WTC11 (cell line): ENCODE measurements at regions not wholly inside any gene's neighbourhood (a gene's known extent, or its start where the extent isn't known, plus 50 kb on each side); places are given as distances from the start of the nearest gene placed in this dataset.

Experiments used
- ATAC-seq: fragments of 200-7000 bp; cut with Tn5 transposase; 2 replicates; pipeline ENCODE4 v1.10.0; 2021; ENCODE audit warnings: mild to moderate bottlenecking, moderate library complexity
- CTCF ChIA-PET: fragments of 300-600 bp; sonication (Branson Sonifier 250); formaldehyde crosslinking; loops from one replicate; lab custom pipeline; 2021; ENCODE audit warnings: antibody characterized with exemption; lab: Charles Lee
- POLR2A ChIA-PET: fragments of 350-600 bp; sonication (Branson Sonifier 250); formaldehyde crosslinking; loops from one replicate; lab custom pipeline; 2021; ENCODE audit warnings: antibody characterized with exemption; lab: Charles Lee
- DNase-seq: peaks from one replicate; pipeline ENCODE4 v3.0.0; 2021; ENCODE audit warnings: low spot score
- H3K27ac Mint-ChIP-seq: 2 replicates; pipeline ENCODE4 v1.8.0; 2021; ENCODE audit warnings: mixed read lengths
- H3K27me3 Mint-ChIP-seq: 2 replicates; pipeline ENCODE4 v1.8.0; 2021; ENCODE audit warnings: low read depth, mild to moderate bottlenecking, moderate library complexity, mixed read lengths
- H3K36me3 Mint-ChIP-seq: 2 replicates; pipeline ENCODE4 v1.8.0; 2021; ENCODE audit warnings: mixed read lengths
- H3K4me1 Mint-ChIP-seq: 2 replicates; pipeline ENCODE4 v1.8.0; 2022; ENCODE audit warnings: mixed read lengths
- H3K4me3 Mint-ChIP-seq: 2 replicates; pipeline ENCODE4 v1.8.0; 2021; ENCODE audit warnings: mild to moderate bottlenecking, moderate library complexity, mixed read lengths
- H3K9me3 Mint-ChIP-seq: 2 replicates; pipeline ENCODE4 v1.8.0; 2021; ENCODE audit warnings: mixed read lengths
- ETV6 ChIP-seq: sonication (generic); formaldehyde crosslinking; IDR thresholded peaks from 2 replicates; pipeline ENCODE4 v1.8.1; 2022; ENCODE audit warnings: mild to moderate bottlenecking, missing genetic modification reagents
- JUN ChIP-seq: sonication (generic); formaldehyde crosslinking; IDR thresholded peaks from 2 replicates; pipeline ENCODE4 v1.8.0; 2023; ENCODE audit warnings: mild to moderate bottlenecking, missing genetic modification reagents
- NR1H2 ChIP-seq: sonication (generic); formaldehyde crosslinking; IDR thresholded peaks from 2 replicates; pipeline ENCODE4 v1.9.0; 2021; ENCODE audit warnings: mild to moderate bottlenecking, moderate library complexity, missing genetic modification reagents
- TEAD1 ChIP-seq: sonication (generic); formaldehyde crosslinking; IDR thresholded peaks from 2 replicates; pipeline ENCODE4 v1.8.0; 2022; ENCODE audit warnings: mild to moderate bottlenecking, missing genetic modification reagents
- TEAD4 ChIP-seq: sonication (generic); formaldehyde crosslinking; IDR thresholded peaks from 2 replicates; pipeline ENCODE4 v1.8.0; 2022; ENCODE audit warnings: mild to moderate bottlenecking, missing genetic modification reagents
- ZNF232 ChIP-seq: sonication (generic); formaldehyde crosslinking; IDR thresholded peaks from 2 replicates; pipeline ENCODE4 v1.8.0; 2022; ENCODE audit warnings: mild to moderate bottlenecking, missing genetic modification reagents
- ZNF396 ChIP-seq: fragments of 250-450 bp; sonication (Bioruptor Pico); IDR thresholded peaks from 2 replicates; pipeline ENCODE4 v1.8.0; 2021; ENCODE audit warnings: mild to moderate bottlenecking, moderate library complexity, borderline replicate concordance
- ZNF423 ChIP-seq: fragments of 250-450 bp; sonication (Bioruptor Pico); IDR thresholded peaks from 2 replicates; pipeline ENCODE4 v2.1.2; 2022; ENCODE audit warnings: mild to moderate bottlenecking, moderate library complexity
- ZNF671 ChIP-seq: fragments of 250-450 bp; sonication (Bioruptor Pico); IDR thresholded peaks from 2 replicates; pipeline ENCODE4 v1.8.0; 2021; ENCODE audit warnings: mild to moderate bottlenecking
- TF ChIP-seq, protein P1 (sequence below): sonication (generic); formaldehyde crosslinking; IDR thresholded peaks from 2 replicates; pipeline ENCODE4 v1.8.0; 2022; ENCODE audit warnings: mild to moderate bottlenecking, missing genetic modification reagents
- TF ChIP-seq, protein P2 (sequence below): sonication (generic); formaldehyde crosslinking; IDR thresholded peaks from 2 replicates; pipeline ENCODE4 v1.8.1; 2022; ENCODE audit warnings: mild to moderate bottlenecking, moderate library complexity, missing genetic modification reagents
- TF ChIP-seq, protein P3 (sequence below): fragments of 200-600 bp; IDR thresholded peaks from 2 replicates; pipeline ENCODE4 v1.8.0; 2022; ENCODE audit warnings: antibody characterized with exemption
- TF ChIP-seq, protein P4 (sequence below): sonication (generic); formaldehyde crosslinking; IDR thresholded peaks from 2 replicates; pipeline ENCODE4 v1.8.0; 2023; ENCODE audit warnings: missing genetic modification reagents, mild to moderate bottlenecking, borderline replicate concordance
- TF ChIP-seq, protein P5 (sequence below): fragments of 250-450 bp; sonication (Bioruptor Pico); IDR thresholded peaks from 2 replicates; pipeline ENCODE4 v1.9.0; 2021; ENCODE audit warnings: mild to moderate bottlenecking
- TF ChIP-seq, protein P6 (sequence below): sonication (generic); formaldehyde crosslinking; conservative IDR thresholded peaks from 2 replicates; pipeline ENCODE4 v1.8.1; 2022; ENCODE audit warnings: mild to moderate bottlenecking, missing genetic modification reagents
- TF ChIP-seq, protein P7 (sequence below): sonication (generic); formaldehyde crosslinking; IDR thresholded peaks from 2 replicates; pipeline ENCODE4 v1.8.0; 2023; ENCODE audit warnings: mild to moderate bottlenecking, missing genetic modification reagents
- TF ChIP-seq, protein P8 (sequence below): fragments of 250-450 bp; sonication (Bioruptor Pico); IDR thresholded peaks from 2 replicates; pipeline ENCODE4 v1.9.0; 2021; ENCODE audit warnings: moderate library complexity, mild to moderate bottlenecking, inconsistent platforms, borderline replicate concordance
- TF ChIP-seq, protein P9 (sequence below): fragments of 250-450 bp; sonication (Bioruptor Pico); IDR thresholded peaks from 2 replicates; pipeline ENCODE4 v2.1.2; 2022; ENCODE audit warnings: mild to moderate bottlenecking, moderate library complexity

DNA sequence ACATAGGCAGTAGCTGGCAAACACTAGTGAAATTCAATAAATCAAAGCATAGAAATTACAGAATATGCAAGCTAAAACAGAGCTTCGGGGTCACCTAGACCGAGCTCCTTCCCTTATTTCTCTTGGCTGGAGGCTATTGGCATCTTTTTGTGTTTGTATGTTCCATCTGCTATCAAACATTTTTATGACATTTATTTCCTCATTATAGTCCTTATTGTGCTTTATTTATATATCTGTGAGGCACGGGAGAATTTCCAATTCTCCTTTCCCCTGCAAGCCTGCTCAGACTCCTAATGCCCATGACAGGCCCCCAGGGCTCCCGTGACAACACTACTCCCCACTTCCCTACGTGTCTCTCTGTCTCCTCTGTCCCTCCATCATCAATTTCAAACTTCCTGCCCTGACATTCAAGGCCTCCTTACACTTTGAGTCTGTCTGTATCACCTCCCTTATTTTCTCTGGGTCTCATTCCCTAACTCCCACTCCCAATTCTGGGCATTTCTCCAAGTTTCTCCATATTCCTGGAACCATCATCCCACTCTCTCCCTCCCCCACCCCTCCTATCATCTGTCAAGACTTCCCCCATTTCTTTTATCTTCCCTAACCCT lies 316.9 kb downstream of the OSR1 start (continued):
- TF ChIP-seq, protein P1, sequence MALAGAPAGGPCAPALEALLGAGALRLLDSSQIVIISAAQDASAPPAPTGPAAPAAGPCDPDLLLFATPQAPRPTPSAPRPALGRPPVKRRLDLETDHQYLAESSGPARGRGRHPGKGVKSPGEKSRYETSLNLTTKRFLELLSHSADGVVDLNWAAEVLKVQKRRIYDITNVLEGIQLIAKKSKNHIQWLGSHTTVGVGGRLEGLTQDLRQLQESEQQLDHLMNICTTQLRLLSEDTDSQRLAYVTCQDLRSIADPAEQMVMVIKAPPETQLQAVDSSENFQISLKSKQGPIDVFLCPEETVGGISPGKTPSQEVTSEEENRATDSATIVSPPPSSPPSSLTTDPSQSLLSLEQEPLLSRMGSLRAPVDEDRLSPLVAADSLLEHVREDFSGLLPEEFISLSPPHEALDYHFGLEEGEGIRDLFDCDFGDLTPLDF: no peak
- TF ChIP-seq, protein P2, sequence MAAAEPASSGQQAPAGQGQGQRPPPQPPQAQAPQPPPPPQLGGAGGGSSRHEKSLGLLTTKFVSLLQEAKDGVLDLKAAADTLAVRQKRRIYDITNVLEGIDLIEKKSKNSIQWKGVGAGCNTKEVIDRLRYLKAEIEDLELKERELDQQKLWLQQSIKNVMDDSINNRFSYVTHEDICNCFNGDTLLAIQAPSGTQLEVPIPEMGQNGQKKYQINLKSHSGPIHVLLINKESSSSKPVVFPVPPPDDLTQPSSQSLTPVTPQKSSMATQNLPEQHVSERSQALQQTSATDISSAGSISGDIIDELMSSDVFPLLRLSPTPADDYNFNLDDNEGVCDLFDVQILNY (CRISPR knock-in tag): no peak

DNA sequence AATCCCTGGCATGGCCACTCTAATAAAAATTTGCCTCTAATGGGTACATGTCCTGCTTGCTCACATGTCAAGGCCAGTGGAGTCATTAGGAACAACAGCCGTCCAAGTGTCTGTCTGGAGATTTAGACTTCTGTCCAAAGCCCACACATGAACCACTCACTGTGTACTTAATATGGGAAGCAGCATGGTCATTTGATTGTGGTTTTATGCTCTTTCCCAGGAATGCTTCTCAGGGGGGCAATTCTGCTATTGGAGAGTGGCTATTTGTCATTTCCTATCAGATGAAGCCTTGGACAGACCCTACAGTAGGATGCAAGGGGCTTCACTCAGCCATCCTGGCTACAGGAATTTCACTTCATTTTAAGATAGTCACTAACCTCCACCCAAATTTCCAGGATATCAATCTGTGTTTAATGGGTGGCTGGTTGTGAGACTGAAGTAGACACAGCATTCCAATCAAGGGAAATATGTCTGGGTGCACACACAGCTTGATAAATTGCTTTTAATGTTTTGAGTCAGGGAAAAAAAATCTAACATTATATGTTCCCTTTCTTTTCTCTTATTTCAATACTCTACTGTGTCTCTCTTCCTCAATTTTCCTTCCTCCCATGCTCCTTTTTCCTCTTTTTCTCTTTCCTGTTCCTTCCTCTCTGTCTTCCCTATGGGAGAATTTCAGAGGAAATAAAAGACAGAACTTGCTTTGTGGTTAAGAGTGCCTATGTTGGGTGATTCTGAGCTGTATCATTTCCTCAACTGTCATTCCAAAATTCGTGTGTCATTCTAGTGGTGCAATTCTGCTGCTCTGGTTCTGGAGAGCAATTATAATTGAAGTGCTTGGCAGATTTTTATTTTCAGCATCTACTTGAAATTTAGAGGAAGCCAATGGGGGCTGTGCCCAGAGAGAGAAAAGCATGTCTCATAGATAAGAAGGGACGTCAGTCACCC lies 320.1 kb downstream of the OSR1 start:
- peaks cover 3% of the 10 kb centered on the region; the same call in 1 of the 2 replicates for H3K9me3 Mint-ChIP-seq
- no peaks in the 10 kb centered on the region for H3K4me1 Mint-ChIP-seq
- CTCF ChIA-PET: no interaction called here
- H3K4me3 Mint-ChIP-seq: no peak overlapping the region
- H3K27ac Mint-ChIP-seq: no peak overlapping the region
- POLR2A ChIA-PET: no interaction called here
- H3K27me3 Mint-ChIP-seq: no peaks in the 10 kb centered on the region
- H3K36me3 Mint-ChIP-seq: no peaks in the 10 kb centered on the region
- DNase-seq (no peak), ATAC-seq (no peak)
- TF ChIP-seq JUN (CRISPR knock-in tag) (no peak), ZNF671 (no peak), ZNF232 (CRISPR knock-in tag) (no peak), TEAD1 (CRISPR knock-in tag) (no peak), TEAD4 (no peak), ZNF396 (no peak), NR1H2 (CRISPR knock-in tag) (no peak), ZNF423 (no peak), ETV6 (CRISPR knock-in tag) (no peak)
- TF ChIP-seq, protein P3, sequence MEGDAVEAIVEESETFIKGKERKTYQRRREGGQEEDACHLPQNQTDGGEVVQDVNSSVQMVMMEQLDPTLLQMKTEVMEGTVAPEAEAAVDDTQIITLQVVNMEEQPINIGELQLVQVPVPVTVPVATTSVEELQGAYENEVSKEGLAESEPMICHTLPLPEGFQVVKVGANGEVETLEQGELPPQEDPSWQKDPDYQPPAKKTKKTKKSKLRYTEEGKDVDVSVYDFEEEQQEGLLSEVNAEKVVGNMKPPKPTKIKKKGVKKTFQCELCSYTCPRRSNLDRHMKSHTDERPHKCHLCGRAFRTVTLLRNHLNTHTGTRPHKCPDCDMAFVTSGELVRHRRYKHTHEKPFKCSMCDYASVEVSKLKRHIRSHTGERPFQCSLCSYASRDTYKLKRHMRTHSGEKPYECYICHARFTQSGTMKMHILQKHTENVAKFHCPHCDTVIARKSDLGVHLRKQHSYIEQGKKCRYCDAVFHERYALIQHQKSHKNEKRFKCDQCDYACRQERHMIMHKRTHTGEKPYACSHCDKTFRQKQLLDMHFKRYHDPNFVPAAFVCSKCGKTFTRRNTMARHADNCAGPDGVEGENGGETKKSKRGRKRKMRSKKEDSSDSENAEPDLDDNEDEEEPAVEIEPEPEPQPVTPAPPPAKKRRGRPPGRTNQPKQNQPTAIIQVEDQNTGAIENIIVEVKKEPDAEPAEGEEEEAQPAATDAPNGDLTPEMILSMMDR: no peak
- TF ChIP-seq, protein P4, sequence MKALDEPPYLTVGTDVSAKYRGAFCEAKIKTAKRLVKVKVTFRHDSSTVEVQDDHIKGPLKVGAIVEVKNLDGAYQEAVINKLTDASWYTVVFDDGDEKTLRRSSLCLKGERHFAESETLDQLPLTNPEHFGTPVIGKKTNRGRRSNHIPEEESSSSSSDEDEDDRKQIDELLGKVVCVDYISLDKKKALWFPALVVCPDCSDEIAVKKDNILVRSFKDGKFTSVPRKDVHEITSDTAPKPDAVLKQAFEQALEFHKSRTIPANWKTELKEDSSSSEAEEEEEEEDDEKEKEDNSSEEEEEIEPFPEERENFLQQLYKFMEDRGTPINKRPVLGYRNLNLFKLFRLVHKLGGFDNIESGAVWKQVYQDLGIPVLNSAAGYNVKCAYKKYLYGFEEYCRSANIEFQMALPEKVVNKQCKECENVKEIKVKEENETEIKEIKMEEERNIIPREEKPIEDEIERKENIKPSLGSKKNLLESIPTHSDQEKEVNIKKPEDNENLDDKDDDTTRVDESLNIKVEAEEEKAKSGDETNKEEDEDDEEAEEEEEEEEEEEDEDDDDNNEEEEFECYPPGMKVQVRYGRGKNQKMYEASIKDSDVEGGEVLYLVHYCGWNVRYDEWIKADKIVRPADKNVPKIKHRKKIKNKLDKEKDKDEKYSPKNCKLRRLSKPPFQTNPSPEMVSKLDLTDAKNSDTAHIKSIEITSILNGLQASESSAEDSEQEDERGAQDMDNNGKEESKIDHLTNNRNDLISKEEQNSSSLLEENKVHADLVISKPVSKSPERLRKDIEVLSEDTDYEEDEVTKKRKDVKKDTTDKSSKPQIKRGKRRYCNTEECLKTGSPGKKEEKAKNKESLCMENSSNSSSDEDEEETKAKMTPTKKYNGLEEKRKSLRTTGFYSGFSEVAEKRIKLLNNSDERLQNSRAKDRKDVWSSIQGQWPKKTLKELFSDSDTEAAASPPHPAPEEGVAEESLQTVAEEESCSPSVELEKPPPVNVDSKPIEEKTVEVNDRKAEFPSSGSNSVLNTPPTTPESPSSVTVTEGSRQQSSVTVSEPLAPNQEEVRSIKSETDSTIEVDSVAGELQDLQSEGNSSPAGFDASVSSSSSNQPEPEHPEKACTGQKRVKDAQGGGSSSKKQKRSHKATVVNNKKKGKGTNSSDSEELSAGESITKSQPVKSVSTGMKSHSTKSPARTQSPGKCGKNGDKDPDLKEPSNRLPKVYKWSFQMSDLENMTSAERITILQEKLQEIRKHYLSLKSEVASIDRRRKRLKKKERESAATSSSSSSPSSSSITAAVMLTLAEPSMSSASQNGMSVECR: no peak
- TF ChIP-seq, protein P5, sequence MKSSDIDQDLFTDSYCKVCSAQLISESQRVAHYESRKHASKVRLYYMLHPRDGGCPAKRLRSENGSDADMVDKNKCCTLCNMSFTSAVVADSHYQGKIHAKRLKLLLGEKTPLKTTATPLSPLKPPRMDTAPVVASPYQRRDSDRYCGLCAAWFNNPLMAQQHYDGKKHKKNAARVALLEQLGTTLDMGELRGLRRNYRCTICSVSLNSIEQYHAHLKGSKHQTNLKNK (CRISPR knock-in tag): no peak
- TF ChIP-seq, protein P6, sequence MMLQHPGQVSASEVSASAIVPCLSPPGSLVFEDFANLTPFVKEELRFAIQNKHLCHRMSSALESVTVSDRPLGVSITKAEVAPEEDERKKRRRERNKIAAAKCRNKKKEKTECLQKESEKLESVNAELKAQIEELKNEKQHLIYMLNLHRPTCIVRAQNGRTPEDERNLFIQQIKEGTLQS (CRISPR knock-in tag): no peak
- TF ChIP-seq, protein P1: no peak
- TF ChIP-seq, protein P7, sequence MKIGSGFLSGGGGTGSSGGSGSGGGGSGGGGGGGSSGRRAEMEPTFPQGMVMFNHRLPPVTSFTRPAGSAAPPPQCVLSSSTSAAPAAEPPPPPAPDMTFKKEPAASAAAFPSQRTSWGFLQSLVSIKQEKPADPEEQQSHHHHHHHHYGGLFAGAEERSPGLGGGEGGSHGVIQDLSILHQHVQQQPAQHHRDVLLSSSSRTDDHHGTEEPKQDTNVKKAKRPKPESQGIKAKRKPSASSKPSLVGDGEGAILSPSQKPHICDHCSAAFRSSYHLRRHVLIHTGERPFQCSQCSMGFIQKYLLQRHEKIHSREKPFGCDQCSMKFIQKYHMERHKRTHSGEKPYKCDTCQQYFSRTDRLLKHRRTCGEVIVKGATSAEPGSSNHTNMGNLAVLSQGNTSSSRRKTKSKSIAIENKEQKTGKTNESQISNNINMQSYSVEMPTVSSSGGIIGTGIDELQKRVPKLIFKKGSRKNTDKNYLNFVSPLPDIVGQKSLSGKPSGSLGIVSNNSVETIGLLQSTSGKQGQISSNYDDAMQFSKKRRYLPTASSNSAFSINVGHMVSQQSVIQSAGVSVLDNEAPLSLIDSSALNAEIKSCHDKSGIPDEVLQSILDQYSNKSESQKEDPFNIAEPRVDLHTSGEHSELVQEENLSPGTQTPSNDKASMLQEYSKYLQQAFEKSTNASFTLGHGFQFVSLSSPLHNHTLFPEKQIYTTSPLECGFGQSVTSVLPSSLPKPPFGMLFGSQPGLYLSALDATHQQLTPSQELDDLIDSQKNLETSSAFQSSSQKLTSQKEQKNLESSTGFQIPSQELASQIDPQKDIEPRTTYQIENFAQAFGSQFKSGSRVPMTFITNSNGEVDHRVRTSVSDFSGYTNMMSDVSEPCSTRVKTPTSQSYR: no peak
- TF ChIP-seq, protein P8, sequence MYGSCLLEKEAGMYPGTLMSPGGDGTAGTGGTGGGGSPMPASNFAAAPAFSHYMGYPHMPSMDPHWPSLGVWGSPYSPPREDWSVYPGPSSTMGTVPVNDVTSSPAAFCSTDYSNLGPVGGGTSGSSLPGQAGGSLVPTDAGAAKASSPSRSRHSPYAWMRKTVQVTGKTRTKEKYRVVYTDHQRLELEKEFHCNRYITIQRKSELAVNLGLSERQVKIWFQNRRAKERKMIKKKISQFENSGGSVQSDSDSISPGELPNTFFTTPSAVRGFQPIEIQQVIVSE (CRISPR knock-in tag): no peak
- TF ChIP-seq, protein P9, sequence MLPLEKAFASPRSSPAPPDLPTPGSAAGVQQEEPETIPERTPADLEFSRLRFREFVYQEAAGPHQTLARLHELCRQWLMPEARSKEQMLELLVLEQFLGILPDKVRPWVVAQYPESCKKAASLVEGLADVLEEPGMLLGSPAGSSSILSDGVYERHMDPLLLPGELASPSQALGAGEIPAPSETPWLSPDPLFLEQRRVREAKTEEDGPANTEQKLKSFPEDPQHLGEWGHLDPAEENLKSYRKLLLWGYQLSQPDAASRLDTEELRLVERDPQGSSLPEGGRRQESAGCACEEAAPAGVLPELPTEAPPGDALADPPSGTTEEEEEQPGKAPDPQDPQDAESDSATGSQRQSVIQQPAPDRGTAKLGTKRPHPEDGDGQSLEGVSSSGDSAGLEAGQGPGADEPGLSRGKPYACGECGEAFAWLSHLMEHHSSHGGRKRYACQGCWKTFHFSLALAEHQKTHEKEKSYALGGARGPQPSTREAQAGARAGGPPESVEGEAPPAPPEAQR (CRISPR knock-in tag): no peak
